AG10803 (cell line): ENCODE measurements at regions not wholly inside any gene's neighbourhood (a gene's known extent, or its start where the extent isn't known, plus 50 kb on each side); places are given as distances from the start of the nearest gene placed in this dataset.
"Not testable (repeated sequence)": the region's sequence is repeated elsewhere in the genome, so short reads cannot be mapped to it uniquely, and the experiment has no call there.

Experiments used
- DNase-seq: peaks from one replicate; pipeline ENCODE4 v3.0.0; 2010; ENCODE audit warnings: low read depth
- H3K4me3 ChIP-seq: 2 replicates; pipeline ENCODE4 v1.5.1; 2011; ENCODE audit warnings: mild to moderate bottlenecking, low read length, control low read depth
- TF ChIP-seq, protein P1 (sequence below): conservative IDR thresholded peaks from 2 replicates; pipeline ENCODE4 v1.5.1; 2011; ENCODE audit warnings: mild to moderate bottlenecking, low read length, control low read depth, inconsistent platforms

DNA sequence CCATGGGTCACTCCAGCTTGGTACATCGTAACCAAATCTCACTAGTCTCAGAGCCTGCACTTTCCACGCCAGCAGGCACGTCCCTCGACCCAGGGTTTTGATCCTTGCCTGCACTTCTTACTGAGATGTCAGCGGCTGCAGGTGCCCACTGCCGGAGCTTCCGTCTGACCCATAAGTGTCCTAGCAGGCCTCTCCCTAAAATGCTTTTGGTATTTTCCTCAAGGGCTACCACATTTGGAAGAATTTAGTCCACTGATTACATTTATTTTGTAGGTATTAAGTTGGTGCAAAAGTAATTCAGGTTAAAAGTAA is 175.0 kb upstream of the FBXO11 start:
- TF ChIP-seq, protein P1, sequence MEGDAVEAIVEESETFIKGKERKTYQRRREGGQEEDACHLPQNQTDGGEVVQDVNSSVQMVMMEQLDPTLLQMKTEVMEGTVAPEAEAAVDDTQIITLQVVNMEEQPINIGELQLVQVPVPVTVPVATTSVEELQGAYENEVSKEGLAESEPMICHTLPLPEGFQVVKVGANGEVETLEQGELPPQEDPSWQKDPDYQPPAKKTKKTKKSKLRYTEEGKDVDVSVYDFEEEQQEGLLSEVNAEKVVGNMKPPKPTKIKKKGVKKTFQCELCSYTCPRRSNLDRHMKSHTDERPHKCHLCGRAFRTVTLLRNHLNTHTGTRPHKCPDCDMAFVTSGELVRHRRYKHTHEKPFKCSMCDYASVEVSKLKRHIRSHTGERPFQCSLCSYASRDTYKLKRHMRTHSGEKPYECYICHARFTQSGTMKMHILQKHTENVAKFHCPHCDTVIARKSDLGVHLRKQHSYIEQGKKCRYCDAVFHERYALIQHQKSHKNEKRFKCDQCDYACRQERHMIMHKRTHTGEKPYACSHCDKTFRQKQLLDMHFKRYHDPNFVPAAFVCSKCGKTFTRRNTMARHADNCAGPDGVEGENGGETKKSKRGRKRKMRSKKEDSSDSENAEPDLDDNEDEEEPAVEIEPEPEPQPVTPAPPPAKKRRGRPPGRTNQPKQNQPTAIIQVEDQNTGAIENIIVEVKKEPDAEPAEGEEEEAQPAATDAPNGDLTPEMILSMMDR = no peak
- H3K4me3 ChIP-seq = no peak overlapping the region
- no peak for DNase-seq

DNA sequence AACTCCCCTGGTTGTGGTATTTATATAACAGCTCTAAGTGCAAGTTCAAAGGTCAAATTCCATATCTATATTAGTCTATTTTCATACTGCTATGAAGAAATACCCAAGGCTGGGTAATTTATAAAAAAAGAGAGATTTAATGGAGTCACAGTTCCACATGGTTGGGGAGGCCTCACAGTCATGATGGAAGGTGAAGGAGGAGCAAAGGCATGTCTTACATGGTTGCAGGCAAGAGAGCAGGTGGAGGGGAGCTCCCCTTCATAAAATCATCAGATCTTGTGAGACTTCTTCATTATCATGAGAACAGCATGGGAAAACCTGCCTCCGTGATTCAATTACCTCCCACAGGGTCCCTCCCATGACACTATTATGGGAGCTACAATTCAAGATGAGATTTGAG is 179.6 kb upstream of the FBXO11 start:
- H3K4me3 ChIP-seq = no peak overlapping the region
- no peak for DNase-seq
- TF ChIP-seq, protein P1 = no peak

- H3K4me3 ChIP-seq = no peak overlapping the region
- no peak for DNase-seq
- TF ChIP-seq, protein P1 = no peak
These were observed 182.7 kb upstream of the FBXO11 start for GRCh38 chr2:48088994-48089393.

GRCh38 chr2:48089644-48090043 is 183.3 kb upstream of the FBXO11 start:
- peak; percentile 10 for DNase-seq
- TF ChIP-seq, protein P1 = no peak
- H3K4me3 ChIP-seq = no peak overlapping the region

DNA sequence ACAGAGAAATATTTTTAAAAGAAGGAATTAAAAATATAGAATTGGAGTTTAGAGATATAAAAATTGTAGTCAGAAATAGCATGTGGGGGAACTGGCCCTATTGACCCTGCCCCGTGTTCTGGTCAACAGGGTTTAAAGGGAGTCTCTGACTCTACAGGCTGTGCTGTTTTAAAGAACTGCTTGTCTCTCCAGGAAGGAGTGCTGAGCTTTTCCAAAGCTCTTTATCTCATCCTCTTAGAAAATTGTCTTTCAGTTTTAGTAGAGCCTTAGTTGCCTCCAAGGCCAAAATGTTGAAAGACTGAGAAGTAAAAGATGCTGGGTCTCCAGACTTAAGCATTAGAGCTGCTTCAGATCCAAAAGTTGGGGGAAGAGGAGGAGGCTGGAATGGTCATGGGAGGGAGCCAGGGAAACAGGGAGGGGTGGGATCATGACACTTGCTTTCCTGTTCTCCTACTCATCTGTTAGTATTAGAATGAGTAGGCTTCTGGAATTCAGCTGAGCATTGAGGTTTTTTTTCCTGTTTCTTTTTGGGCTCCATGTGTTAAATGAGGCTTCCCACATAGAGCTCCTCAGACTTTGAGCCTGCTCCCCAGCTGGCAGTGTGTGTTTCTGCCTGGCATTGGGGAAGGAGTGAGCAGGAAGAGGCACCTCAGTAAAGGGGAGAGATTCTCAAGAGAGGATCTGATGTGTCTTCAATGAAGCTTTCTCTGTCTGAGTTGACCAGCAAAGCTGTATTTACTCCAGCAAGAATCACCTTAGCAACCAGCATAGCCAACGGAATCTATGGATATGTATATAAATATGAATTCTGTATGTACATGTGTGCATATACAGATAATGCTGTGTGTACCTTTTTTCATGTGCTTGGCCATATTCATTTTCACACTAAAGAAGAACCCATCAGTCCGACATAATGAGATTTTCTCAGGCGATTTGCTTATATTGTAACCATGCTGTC is 186.8 kb upstream of the FBXO11 start:
- TF ChIP-seq, protein P1 = no peak
- peak; percentile 20 for DNase-seq
- H3K4me3 ChIP-seq = no peak overlapping the region

DNA sequence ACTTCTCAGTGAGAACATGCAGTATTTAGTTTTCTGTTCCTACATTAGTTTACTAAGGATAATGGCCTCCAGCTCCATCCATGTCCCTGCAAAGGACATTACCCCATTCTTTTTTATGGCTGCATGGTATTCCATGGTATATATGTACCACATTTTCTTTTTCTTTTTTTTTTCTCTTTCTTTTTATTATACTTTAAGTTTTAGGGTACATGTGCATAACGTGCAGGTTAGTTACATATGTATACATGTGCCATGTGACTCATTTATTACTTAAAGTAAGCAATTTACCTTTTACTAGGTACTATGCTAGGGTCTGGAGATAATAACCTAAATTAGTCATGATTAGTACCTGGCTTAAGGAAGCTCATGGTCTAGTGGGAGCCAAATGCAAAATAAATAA is 190.5 kb upstream of the FBXO11 start:
- DNase-seq, H3K4me3 ChIP-seq: not testable (repeated sequence)

GRCh38 chr2:48098539-48098938 is 192.2 kb upstream of the FBXO11 start:
- no peak for DNase-seq

More at GRCh38 chr2:48098539-48098938, 192.2 kb upstream of the FBXO11 start:
- no peak overlapping the region for H3K4me3 ChIP-seq
- TF ChIP-seq, protein P1 = no peak
